AG04450 (cell line): ENCODE measurements at regions not wholly inside any gene's neighbourhood (a gene's known extent, or its start where the extent isn't known, plus 50 kb on each side); places are given as distances from the start of the nearest gene placed in this dataset.

Experiments
- CTCF ChIA-PET: fragments of 300-600, 350-600 bp; formaldehyde crosslinking; extraction: SDS; loops from one replicate; lab custom pipeline; 2022; ENCODE audit warnings: antibody characterized with exemption, inconsistent platforms; lab: Charles Lee
- POLR2A ChIA-PET: fragments of 350-600 bp; formaldehyde crosslinking; extraction: SDS; loops from one replicate; lab custom pipeline; 2021; ENCODE audit warnings: antibody characterized with exemption, inconsistent platforms; lab: Yijun Ruan, JAX
- DNase-seq: peaks from one replicate; pipeline ENCODE4 v3.0.0-alpha.2; 2011; ENCODE audit warnings: low read depth, low spot score
- H3K27ac ChIP-seq: one replicate; pipeline ENCODE4 v1.5.1; 2012; ENCODE audit warnings: low read depth, low read length, control low read depth
- H3K27me3 ChIP-seq: one replicate; pipeline ENCODE4 v1.6.0; 2012; ENCODE audit warnings: low read length; ENCODE audit not compliant: control insufficient read depth, insufficient read depth
- H3K4me3 ChIP-seq: 2 replicates; pipeline ENCODE4 v1.5.1; 2011; ENCODE audit warnings: mild to moderate bottlenecking, low read depth, low read length, control low read depth
- H3K9me3 ChIP-seq: 2 replicates; pipeline ENCODE4 v1.5.1; 2012; ENCODE audit warnings: low read length; ENCODE audit not compliant: control insufficient read depth, insufficient read depth
- CTCF ChIP-seq: IDR thresholded peaks from 2 replicates; pipeline ENCODE4 v1.5.1; 2011; ENCODE audit warnings: low read depth, low read length, control low read depth, inconsistent platforms

DNA sequence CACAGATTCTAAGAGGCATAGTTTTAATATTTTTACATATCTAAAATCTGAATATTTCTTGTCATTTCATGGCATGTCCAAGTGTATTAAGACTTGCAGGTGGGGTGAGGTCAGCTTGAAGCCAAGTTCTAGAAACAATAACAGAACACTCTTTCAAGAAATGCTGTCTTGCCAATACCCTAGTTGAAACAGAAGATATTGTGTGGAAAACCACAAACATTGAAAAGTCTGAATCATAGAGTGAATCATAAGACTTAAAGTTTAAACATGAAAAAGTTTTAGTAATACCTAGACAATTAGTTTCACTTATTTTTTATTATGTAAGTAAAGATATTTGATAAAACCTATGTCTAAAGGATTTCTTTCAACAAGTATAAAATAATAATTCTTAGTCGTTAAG, 191.5 kb upstream of the CAND1 start:
- H3K9me3 ChIP-seq = no peaks in the 10 kb centered on the region
- no peak for TF ChIP-seq CTCF
- ChIA-PET CTCF (no interaction called here), POLR2A (no interaction called here)
- H3K27ac ChIP-seq = no peak overlapping the region
- no peak for DNase-seq
- no peaks in the 10 kb centered on the region for H3K27me3 ChIP-seq
- no peak overlapping the region for H3K4me3 ChIP-seq

- TF ChIP-seq CTCF = no peak
- Histone ChIP-seq H3K4me3 (no peak overlapping the region), H3K27ac (no peak overlapping the region), H3K9me3 (no peaks in the 10 kb centered on the region), H3K27me3 (no peaks in the 10 kb centered on the region)
- POLR2A ChIA-PET = no interaction called here
- no peak for DNase-seq
- CTCF ChIA-PET = no interaction called here
Observed at GRCh38 chr12:67078957-67079356, 190.2 kb upstream of the CAND1 start.

DNA sequence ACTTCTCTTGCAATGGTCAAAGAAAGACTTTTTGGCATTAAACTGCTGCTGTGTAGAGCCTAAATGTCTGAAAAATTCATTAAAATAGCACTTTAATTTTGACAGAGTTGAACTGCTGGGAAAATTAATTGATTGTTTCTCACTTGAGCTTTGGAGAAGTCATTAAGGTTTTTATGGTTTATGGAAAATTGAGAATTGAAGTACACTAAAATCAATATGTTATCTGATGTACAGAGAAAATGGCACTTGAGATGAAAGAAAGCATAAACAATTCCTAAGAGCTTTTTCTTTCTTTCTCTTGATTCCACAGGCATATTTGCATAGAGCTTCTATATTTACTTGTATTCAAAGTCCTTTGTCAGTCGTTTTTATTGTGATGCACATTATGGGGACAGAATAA, 188.5 kb upstream of the CAND1 start:
- H3K27ac ChIP-seq = no peak overlapping the region
- CTCF ChIA-PET = no interaction called here
- no peaks in the 10 kb centered on the region for H3K9me3 ChIP-seq
- no peak for TF ChIP-seq CTCF
- no peaks in the 10 kb centered on the region for H3K27me3 ChIP-seq
- no peak overlapping the region for H3K4me3 ChIP-seq
- no peak for DNase-seq
- POLR2A ChIA-PET = no interaction called here

- Histone ChIP-seq H3K9me3 (no peaks in the 10 kb centered on the region), H3K4me3 (no peak overlapping the region), H3K27me3 (no peaks in the 10 kb centered on the region), H3K27ac (no peak overlapping the region)
- DNase-seq = no peak
- POLR2A ChIA-PET = no interaction called here
- TF ChIP-seq CTCF = no peak
- CTCF ChIA-PET = interaction anchor here (0.6 kb wide), 1 partner anchor 9 kb away, joined by 6 read pairs; no protein-coding TSS in a partner anchor
Observed at GRCh38 chr12:67082221-67082620, 186.9 kb upstream of the CAND1 start.

DNA sequence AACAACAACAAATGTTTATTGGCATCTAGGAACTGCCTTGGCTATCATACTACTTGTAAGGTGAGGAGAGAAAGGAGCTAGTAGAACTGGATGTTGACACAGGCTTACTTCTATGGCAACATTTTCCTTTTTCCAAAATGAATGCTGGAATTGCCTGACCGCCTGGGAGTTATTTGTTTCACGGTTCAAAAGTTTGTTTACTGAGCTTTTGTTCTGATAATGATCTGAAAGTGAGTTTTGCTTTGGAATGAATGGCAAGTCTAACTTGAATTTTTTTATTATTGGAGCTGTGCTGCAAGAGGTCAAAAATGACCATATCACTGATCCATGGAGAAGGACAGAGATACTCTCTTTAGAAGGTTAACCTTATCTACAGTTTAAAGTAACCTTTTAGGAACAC, 183.5 kb upstream of the CAND1 start:
- H3K27ac ChIP-seq = no peak overlapping the region
- CTCF ChIA-PET = no interaction called here
- POLR2A ChIA-PET = no interaction called here
- no peaks in the 10 kb centered on the region for H3K27me3 ChIP-seq
- no peaks in the 10 kb centered on the region for H3K9me3 ChIP-seq
- TF ChIP-seq CTCF = no peak
- DNase-seq = no peak
- no peak overlapping the region for H3K4me3 ChIP-seq
